H1 (cell line): ENCODE measurements at regions not wholly inside any gene's neighbourhood (a gene's known extent, or its start where the extent isn't known, plus 50 kb on each side); places are given as distances from the start of the nearest gene placed in this dataset.

ENCODE experiments used
- CTCF ChIA-PET: fragments of 300-600 bp; sonication (Branson Sonifier 250); formaldehyde crosslinking; loops from one replicate; lab custom pipeline; 2021; ENCODE audit not compliant: partially characterized antibody; lab: Charles Lee
- POLR2A ChIA-PET: fragments of 300-600 bp; sonication (Branson Sonifier 250); formaldehyde crosslinking; loops from one replicate; lab custom pipeline; 2021; ENCODE audit warnings: inconsistent platforms; ENCODE audit not compliant: partially characterized antibody; lab: Charles Lee
- DNase-seq, 2 experiments: peaks; one replicate each; pipeline versions ENCODE4 v3.0.0 to v3.0.0-alpha.2; 2010 to 2022; ENCODE audit warnings: low spot score in 2 of 2, low read depth in 1 of 2, mixed read lengths in 1 of 2
- FAIRE-seq: peaks from 2 replicates; lab custom pipeline; 2011; peaks lifted over from hg19 to GRCh38; lab: Jason Lieb, UNC
- H2AFZ ChIP-seq: 2 replicates; pipeline ENCODE4 v1.8.1; 2012; ENCODE audit warnings: low read length, inconsistent platforms
- H2AK5ac ChIP-seq: 2 replicates; pipeline ENCODE4 v1.6.1; 2013; ENCODE audit warnings: low read depth, low read length
- H2BK120ac ChIP-seq: replicated peaks from 2 replicates; pipeline ENCODE3; 2013; ENCODE audit warnings: low read depth, low read length, inconsistent platforms
- H2BK12ac ChIP-seq: 2 replicates; pipeline ENCODE4 v1.6.1; 2013; ENCODE audit warnings: low read depth, low read length
- H2BK15ac ChIP-seq: 2 replicates; pipeline ENCODE4 v1.6.1; 2013; ENCODE audit warnings: low read length
- H2BK20ac ChIP-seq: 2 replicates; pipeline ENCODE4 v1.6.1; 2013; ENCODE audit warnings: low read length
- H2BK5ac ChIP-seq: 2 replicates; pipeline ENCODE4 v1.6.1; 2013; ENCODE audit warnings: low read depth, low read length
- H3K14ac ChIP-seq: 2 replicates; pipeline ENCODE4 v1.6.1; 2013; ENCODE audit warnings: inconsistent platforms; ENCODE audit not compliant: insufficient read length
- H3K18ac ChIP-seq: 2 replicates; pipeline ENCODE4 v1.6.1; 2013; ENCODE audit warnings: low read length; ENCODE audit errors: extremely low read depth
- H3K23ac ChIP-seq: 2 replicates; pipeline ENCODE4 v1.6.1; 2013; ENCODE audit warnings: inconsistent platforms; ENCODE audit not compliant: insufficient read length
- H3K23me2 ChIP-seq: 2 replicates; pipeline ENCODE4 v1.6.1; 2013; ENCODE audit warnings: low read depth, low read length
- H3K27ac ChIP-seq: 2 replicates; pipeline ENCODE4 v1.6.1; 2011; ENCODE audit warnings: low read depth, low read length, inconsistent platforms
- H3K27me3 ChIP-seq, 4 experiments: replicated peaks in 1 of 4; 1 replicate in 1 of 4; 2 replicates in 3 of 4; pipeline versions ENCODE4 v1.6.1 to v1.8.1; 2011 to 2013; ENCODE audit warnings: low read length in 3 of 4, mild to moderate bottlenecking in 3 of 4, inconsistent platforms in 2 of 4, mixed read lengths in 2 of 4, moderate library complexity in 1 of 4; ENCODE audit not compliant: control insufficient read depth in 3 of 4, insufficient read depth in 3 of 4; ENCODE audit errors: extremely low read depth in 1 of 4
- H3K36me3 ChIP-seq, 4 experiments: 2 replicates each; pipeline versions ENCODE4 v1.6.1 to v1.8.1; 2011 to 2013; ENCODE audit warnings: mild to moderate bottlenecking in 4 of 4, low read length in 3 of 4, moderate library complexity in 2 of 4, control low read depth in 1 of 4, inconsistent platforms in 1 of 4; ENCODE audit not compliant: insufficient read depth in 4 of 4, control insufficient read depth in 2 of 4
- H3K4ac ChIP-seq: replicated peaks from 2 replicates; pipeline ENCODE3; 2013; ENCODE audit warnings: low read length, low read depth, mixed read lengths, inconsistent platforms; ENCODE audit not compliant: insufficient read length
- H3K4me1 ChIP-seq, 4 experiments: replicated peaks in 1 of 4; 1 replicate in 1 of 4; 2 replicates in 3 of 4; pipeline versions ENCODE4 v1.6.1 to v1.8.1; 2011 to 2013; ENCODE audit warnings: low read length in 3 of 4, inconsistent platforms in 2 of 4, mixed read lengths in 1 of 4; ENCODE audit not compliant: insufficient read depth in 4 of 4, control insufficient read depth in 3 of 4
- H3K4me2 ChIP-seq, 2 experiments: 2 replicates each; pipeline versions ENCODE4 v1.6.1 to v1.8.1; 2011 to 2013; ENCODE audit warnings: low read depth in 2 of 2, low read length in 2 of 2, control low read depth in 1 of 2, inconsistent platforms in 1 of 2, mild to moderate bottlenecking in 1 of 2; ENCODE audit not compliant: insufficient read depth in 1 of 2
- H3K4me3 ChIP-seq, 4 experiments: fragments of 200-600, 300-600 bp in 1 of 4; sonication (generic), shearing (Covaris generic), sonication (Bioruptor Twin) in 1 of 4; 2 replicates each; pipeline versions ENCODE4 v1.5.1 to v1.8.1; 2011 to 2016; ENCODE audit warnings: low read length in 4 of 4, low read depth in 3 of 4, control low read depth in 2 of 4, inconsistent platforms in 2 of 4, mild to moderate bottlenecking in 2 of 4, mixed read lengths in 1 of 4, moderate library complexity in 1 of 4; ENCODE audit not compliant: insufficient read depth in 2 of 4; ENCODE audit errors: extremely low read depth in 1 of 4
- H3K56ac ChIP-seq: replicated peaks from 2 replicates; pipeline ENCODE3; 2013; ENCODE audit warnings: low read depth, mild to moderate bottlenecking, mixed read lengths, low read length, inconsistent platforms; ENCODE audit not compliant: insufficient read length
- H3K79me1 ChIP-seq: 2 replicates; pipeline ENCODE4 v1.6.1; 2013; ENCODE audit warnings: low read depth, low read length, control low read depth
- H3K79me2 ChIP-seq, 2 experiments: 2 replicates each; pipeline versions ENCODE4 v1.6.1 to v1.8.1; 2012 to 2013; ENCODE audit warnings: low read length in 2 of 2, mild to moderate bottlenecking in 2 of 2, inconsistent platforms in 1 of 2; ENCODE audit not compliant: insufficient read depth in 2 of 2, control insufficient read depth in 1 of 2
- H3K9ac ChIP-seq, 4 experiments: replicated peaks in 1 of 4; 1 replicate in 1 of 4; 2 replicates in 3 of 4; pipeline versions ENCODE4 v1.6.1 to v1.8.1; 2011 to 2013; ENCODE audit warnings: low read depth in 3 of 4, low read length in 3 of 4, control low read depth in 2 of 4, mild to moderate bottlenecking in 2 of 4, moderate library complexity in 2 of 4, inconsistent platforms in 1 of 4; ENCODE audit errors: extremely low read depth in 1 of 4
- H3K9me3 ChIP-seq, 2 experiments: 2 replicates each; pipeline versions ENCODE4 v1.6.1 to v1.8.1; 2012 to 2013; ENCODE audit warnings: mild to moderate bottlenecking in 2 of 2, moderate library complexity in 2 of 2, control low read depth in 1 of 2, inconsistent platforms in 1 of 2, low read depth in 1 of 2, low read length in 1 of 2, mixed read lengths in 1 of 2; ENCODE audit not compliant: insufficient read depth in 2 of 2
- H4K20me1 ChIP-seq, 2 experiments: replicated peaks in 1 of 2; 2 replicates each; pipeline versions ENCODE3 to v1.8.1; 2011 to 2013; ENCODE audit warnings: inconsistent platforms in 2 of 2, low read length in 2 of 2, mild to moderate bottlenecking in 1 of 2; ENCODE audit not compliant: insufficient read depth in 2 of 2, control insufficient read depth in 1 of 2
- H4K5ac ChIP-seq: 2 replicates; pipeline ENCODE4 v1.6.1; 2013; ENCODE audit warnings: low read length, low read depth, mixed read lengths, inconsistent platforms; ENCODE audit not compliant: insufficient read length
- H4K8ac ChIP-seq: 2 replicates; pipeline ENCODE4 v1.8.0; 2013; ENCODE audit warnings: mild to moderate bottlenecking, moderate library complexity, low read length, inconsistent platforms; ENCODE audit not compliant: insufficient read depth; ENCODE audit errors: extremely low read depth
- H4K91ac ChIP-seq: replicated peaks from 2 replicates; pipeline ENCODE3; 2013; ENCODE audit warnings: low read length, mixed read lengths, inconsistent platforms; ENCODE audit not compliant: insufficient read length
- SAP30 ChIP-seq: fragments of 300-600 bp; sonication (generic); IDR thresholded peaks from 2 replicates; pipeline ENCODE4 v1.7.1; 2012; ENCODE audit warnings: low read length, moderate library complexity, mild to moderate bottlenecking, inconsistent platforms; ENCODE audit not compliant: insufficient read depth, insufficient replicate concordance
- TEAD4 ChIP-seq: IDR thresholded peaks from 2 replicates; pipeline ENCODE4 v1.6.1; 2012; ENCODE audit warnings: low read depth, low read length, inconsistent platforms, mixed read lengths
- WGBS, 2 experiments: shearing (Covaris generic) in 1 of 2; methylation state at CpG; one replicate each; pipeline versions ENCODE4 v1.1.6 to v1.1.7; 2013 to 2015; ENCODE audit warnings: low lambda C conversion rate in 2 of 2, mixed read lengths in 2 of 2, inconsistent platforms in 1 of 2, low coverage in 1 of 2, missing lambda C conversion rate in 1 of 2; ENCODE audit not compliant: insufficient replicate concordance in 2 of 2, insufficient coverage in 1 of 2, insufficient read length in 1 of 2; ENCODE audit errors: extremely low coverage in 1 of 2, missing lambda C conversion rate in 1 of 2; 5-methylcytosine and 5-hydroxymethylcytosine counted together

- Histone ChIP-seq H4K5ac (no peak overlapping the region), H2AK5ac (no peak overlapping the region), H3K27ac (no peak overlapping the region), H2AFZ (no peak overlapping the region), H2BK20ac (no peak overlapping the region), H3K23ac (no peak overlapping the region), H3K27me3 (no peaks in the 10 kb centered on the region), H3K4me1 (no peaks in the 10 kb centered on the region), H2BK12ac (no peak overlapping the region), H3K23me2 (no peaks in the 10 kb centered on the region), H3K4me2 (no peak overlapping the region), H4K91ac (no peak overlapping the region), H3K9me3 (no peaks in the 10 kb centered on the region), H4K20me1 (no peaks in the 10 kb centered on the region), H3K4me3 (no peak overlapping the region), H2BK120ac (no peak overlapping the region), H3K79me1 (no peaks in the 10 kb centered on the region), H3K14ac (no peak overlapping the region), H2BK15ac (no peak overlapping the region), H3K36me3 (no peaks in the 10 kb centered on the region), H3K18ac (no peak overlapping the region), H4K8ac (no peak overlapping the region), H3K9ac (no peak overlapping the region)
- ChIA-PET CTCF (interaction anchor here (0.6 kb wide), 1 partner anchor 302 kb away, joined by 3 read pairs; no protein-coding TSS in a partner anchor), POLR2A (no interaction called here)
- DNase-seq, result no peak
- WGBS, 2 experiments, result 99% methylated on average over 5 of the region's 5 CpGs; no CpG with 5 or more reads in 1 of the 2 experiments
- TF ChIP-seq SAP30 (no peak), TEAD4 (no peak)
- TF ChIP-seq, all 59 proteins: peak for 0
- Histone ChIP-seq H3K4ac (no peak overlapping the region), H3K79me2 (no peaks in the 10 kb centered on the region), H2BK5ac (no peak overlapping the region), H3K56ac (no peak overlapping the region)
- no peak for FAIRE-seq
Measured at GRCh38 chr9:107925749-107926297, 436.3 kb upstream of the KLF4 start.
